Sigmoid colon (tissue), 4 donors: ENCODE measurements at regions not wholly inside any gene's neighbourhood (a gene's known extent, or its start where the extent isn't known, plus 50 kb on each side); places are given as distances from the start of the nearest gene placed in this dataset.

Experiments used
- EP300 ChIP-seq, 4 donors: sonication (generic); formaldehyde crosslinking; IDR thresholded peaks; one replicate each; pipeline ENCODE4 v1.6.1; 2017; ENCODE audit warnings: antibody characterized with exemption in 4 of 4
- POLR2A ChIP-seq, 2 donors: fragments of 450-650 bp; IDR thresholded peaks; one replicate each; pipeline ENCODE4 v1.6.1; 2016; ENCODE audit warnings: antibody characterized with exemption in 2 of 2, mild to moderate bottlenecking in 2 of 2, moderate library complexity in 2 of 2
- POLR2AphosphoS5 ChIP-seq, 4 donors: sonication (generic); formaldehyde crosslinking; IDR thresholded peaks; one replicate each; pipeline ENCODE4 v1.6.1; 2017; ENCODE audit warnings: antibody characterized with exemption in 4 of 4
- TF ChIP-seq, protein P1 (sequence below), 4 experiments: fragments of 450-650 bp in 3 of 4; fragments of 200-600 bp in 1 of 4; IDR thresholded peaks; one replicate each; pipeline ENCODE4 v1.5.1; 2016 to 2019; ENCODE audit warnings: antibody characterized with exemption in 4 of 4, mild to moderate bottlenecking in 3 of 4, moderate library complexity in 2 of 4

DNA sequence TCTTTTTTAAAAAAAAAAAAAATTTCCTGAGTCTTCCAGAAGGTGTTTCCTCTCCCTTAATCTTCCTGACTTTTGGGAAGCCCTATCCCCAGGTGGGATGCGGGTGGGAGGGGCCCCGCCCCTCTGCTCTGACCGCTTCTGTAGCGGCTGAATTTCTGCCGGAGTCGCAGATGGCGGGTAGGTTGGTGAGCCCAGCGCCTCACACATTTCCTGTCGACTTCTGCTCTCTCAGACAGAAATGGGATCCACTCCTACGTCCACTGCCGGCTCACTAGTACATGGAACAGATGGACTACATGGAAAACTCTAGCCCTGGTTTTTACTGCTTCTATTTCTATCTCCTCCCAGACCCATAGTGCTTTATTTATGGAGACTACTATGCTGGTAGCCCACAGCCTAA lies 90.9 kb downstream of the NEUROD6 start:
- TF ChIP-seq, protein P1, sequence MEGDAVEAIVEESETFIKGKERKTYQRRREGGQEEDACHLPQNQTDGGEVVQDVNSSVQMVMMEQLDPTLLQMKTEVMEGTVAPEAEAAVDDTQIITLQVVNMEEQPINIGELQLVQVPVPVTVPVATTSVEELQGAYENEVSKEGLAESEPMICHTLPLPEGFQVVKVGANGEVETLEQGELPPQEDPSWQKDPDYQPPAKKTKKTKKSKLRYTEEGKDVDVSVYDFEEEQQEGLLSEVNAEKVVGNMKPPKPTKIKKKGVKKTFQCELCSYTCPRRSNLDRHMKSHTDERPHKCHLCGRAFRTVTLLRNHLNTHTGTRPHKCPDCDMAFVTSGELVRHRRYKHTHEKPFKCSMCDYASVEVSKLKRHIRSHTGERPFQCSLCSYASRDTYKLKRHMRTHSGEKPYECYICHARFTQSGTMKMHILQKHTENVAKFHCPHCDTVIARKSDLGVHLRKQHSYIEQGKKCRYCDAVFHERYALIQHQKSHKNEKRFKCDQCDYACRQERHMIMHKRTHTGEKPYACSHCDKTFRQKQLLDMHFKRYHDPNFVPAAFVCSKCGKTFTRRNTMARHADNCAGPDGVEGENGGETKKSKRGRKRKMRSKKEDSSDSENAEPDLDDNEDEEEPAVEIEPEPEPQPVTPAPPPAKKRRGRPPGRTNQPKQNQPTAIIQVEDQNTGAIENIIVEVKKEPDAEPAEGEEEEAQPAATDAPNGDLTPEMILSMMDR (IDR thresholded peaks at IDR 0.05), result no peak
- TF ChIP-seq POLR2AphosphoS5 (IDR thresholded peaks at IDR 0.05) (no peak), POLR2A (IDR thresholded peaks at IDR 0.05) (no peak), EP300 (IDR thresholded peaks at IDR 0.05) (no peak)
